SK-N-SH (cell line): ENCODE measurements at regions not wholly inside any gene's neighbourhood (a gene's known extent, or its start where the extent isn't known, plus 50 kb on each side); places are given as distances from the start of the nearest gene placed in this dataset.
A peak's percentile ranks its signal among the peaks of the same experiment; 100 is the strongest.
"Not testable (repeated sequence)": the region's sequence is repeated elsewhere in the genome, so short reads cannot be mapped to it uniquely, and the experiment has no call there.

Experiments used
- CTCF ChIA-PET: fragments of 300-600, 350-600 bp; formaldehyde crosslinking; extraction: SDS; loops from one replicate; lab custom pipeline; 2021; lab: Yijun Ruan, JAX
- POLR2A ChIA-PET: fragments of 350-600 bp; sonication (Branson Sonifier 250); formaldehyde crosslinking; extraction: SDS; loops from one replicate; lab custom pipeline; 2020; ENCODE audit warnings: antibody characterized with exemption, inconsistent platforms; lab: Yijun Ruan, JAX
- DNase-seq: peaks from one replicate; pipeline ENCODE4 v3.0.0; 2012
- H2AFZ ChIP-seq: fragments of 200-600 bp; sonication (generic); 2 replicates; pipeline ENCODE4 v1.8.1; 2016; ENCODE audit warnings: antibody characterized with exemption, mild to moderate bottlenecking, low read depth
- H3F3A ChIP-seq: fragments of 200-600 bp; sonication (generic); replicated peaks from 2 replicates; pipeline ENCODE3; 2016; ENCODE audit warnings: antibody characterized with exemption, mild to moderate bottlenecking; ENCODE audit not compliant: insufficient read depth
- H3K27ac ChIP-seq, 2 experiments: fragments of 200-500 bp in 1 of 2; fragments of 200-600 bp in 1 of 2; sonication (Bioruptor generic) in 1 of 2; sonication (generic), shearing (Covaris generic) in 1 of 2; 2 replicates each; pipeline versions ENCODE4 v1.5.1 to v1.6.1; 2014 to 2016; ENCODE audit warnings: low read depth in 2 of 2, inconsistent platforms in 1 of 2, low read length in 1 of 2, mild to moderate bottlenecking in 1 of 2, mixed read lengths in 1 of 2
- H3K27me3 ChIP-seq: fragments of 200-600 bp; sonication (generic), shearing (Covaris generic); 2 replicates; pipeline ENCODE4 v1.6.1; 2016; ENCODE audit warnings: mixed run types; ENCODE audit not compliant: insufficient read depth
- H3K36me3 ChIP-seq, 2 experiments: fragments of 200-500 bp in 1 of 2; fragments of 200-600 bp in 1 of 2; sonication (Bioruptor generic) in 1 of 2; sonication (generic) in 1 of 2; replicated peaks in 1 of 2; 2 replicates each; pipeline versions ENCODE3 to v1.5.1; 2014 to 2016; ENCODE audit warnings: low read length in 1 of 2, mild to moderate bottlenecking in 1 of 2; ENCODE audit not compliant: insufficient read depth in 2 of 2, control insufficient read depth in 1 of 2
- H3K4me1 ChIP-seq, 2 experiments: fragments of 200-500 bp in 1 of 2; fragments of 200-600 bp in 1 of 2; sonication (Bioruptor generic) in 1 of 2; sonication (generic), shearing (Covaris generic) in 1 of 2; 2 replicates each; pipeline versions ENCODE4 v1.5.1 to v1.6.1; 2014 to 2016; ENCODE audit warnings: low read depth in 1 of 2, low read length in 1 of 2, mixed run types in 1 of 2; ENCODE audit not compliant: insufficient read depth in 2 of 2, control insufficient read depth in 1 of 2
- H3K4me2 ChIP-seq: fragments of 200-600 bp; sonication (generic), shearing (Covaris generic); 2 replicates; pipeline ENCODE4 v1.6.1; 2017; ENCODE audit warnings: mixed run types
- H3K4me3 ChIP-seq, 2 experiments: fragments of 200-500 bp in 1 of 2; fragments of 200-600 bp in 1 of 2; sonication (Bioruptor generic) in 1 of 2; sonication (generic), shearing (Covaris generic) in 1 of 2; 2 replicates each; pipeline versions ENCODE4 v1.5.1 to v1.8.1; 2014 to 2016; ENCODE audit warnings: low read depth in 2 of 2, inconsistent platforms in 1 of 2, low read length in 1 of 2, mild to moderate bottlenecking in 1 of 2, mixed read lengths in 1 of 2, moderate library complexity in 1 of 2
- H3K79me2 ChIP-seq: fragments of 200-600 bp; sonication (generic); 2 replicates; pipeline ENCODE4 v1.8.1; 2017; ENCODE audit warnings: mild to moderate bottlenecking; ENCODE audit not compliant: insufficient read depth
- H3K9ac ChIP-seq: fragments of 200-600 bp; sonication (generic); 2 replicates; pipeline ENCODE4 v1.6.1; 2017; ENCODE audit warnings: mixed run types
- H3K9me2 ChIP-seq: fragments of 200-600 bp; sonication (generic); 2 replicates; pipeline ENCODE4 v1.6.1; 2017; ENCODE audit warnings: mixed run types
- H3K9me3 ChIP-seq: fragments of 200-600 bp; sonication (generic); 2 replicates; pipeline ENCODE4 v1.6.1; 2017; ENCODE audit warnings: mixed run types, mild to moderate bottlenecking, moderate library complexity
- H4K20me1 ChIP-seq: fragments of 200-600 bp; sonication (generic); 2 replicates; pipeline ENCODE4 v1.6.1; 2017; ENCODE audit warnings: mild to moderate bottlenecking, mixed run types; ENCODE audit not compliant: insufficient read depth
- GABPA ChIP-seq: IDR thresholded peaks from 2 replicates; pipeline ENCODE4 v1.4.0; 2012; ENCODE audit warnings: low read depth, mild to moderate bottlenecking
- MXI1 ChIP-seq: IDR thresholded peaks from 2 replicates; pipeline ENCODE4 v1.6.1; 2012; ENCODE audit warnings: mild to moderate bottlenecking, low read depth, low read length, improper control_type of control experiment
- REST ChIP-seq: IDR thresholded peaks from 2 replicates; pipeline ENCODE4 v1.6.1; 2012; ENCODE audit warnings: mild to moderate bottlenecking, low read depth, low read length, moderate library complexity
- SMC3 ChIP-seq: IDR thresholded peaks from 2 replicates; pipeline ENCODE4 v1.6.1; 2012; ENCODE audit warnings: low read depth, low read length, improper control_type of control experiment
- TEAD4 ChIP-seq: IDR thresholded peaks from 2 replicates; pipeline ENCODE4 v1.4.0; 2012; ENCODE audit warnings: mild to moderate bottlenecking, borderline replicate concordance; ENCODE audit not compliant: insufficient read depth
- USF1 ChIP-seq: IDR thresholded peaks from 2 replicates; pipeline ENCODE4 v1.4.0; 2012; ENCODE audit warnings: low read depth, borderline replicate concordance
- WGBS: methylation state at CpG from one replicate; pipeline ENCODE4 v1.1.6; 2017; ENCODE audit warnings: low lambda C conversion rate; 5-methylcytosine and 5-hydroxymethylcytosine counted together

GRCh38 chr7:46261638-46262037 lies 340.6 kb upstream of the IGFBP3 start:
- peaks cover 27% of the 10 kb centered on the region for H3F3A ChIP-seq
- WGBS = 64% methylated on average over 9 of the region's 9 CpGs
- CTCF ChIA-PET, H2AFZ ChIP-seq, H4K20me1 ChIP-seq, H3K36me3 ChIP-seq, DNase-seq, H3K79me2 ChIP-seq, H3K4me3 ChIP-seq, H3K9ac ChIP-seq, H3K27ac ChIP-seq, H3K27me3 ChIP-seq, H3K4me2 ChIP-seq, POLR2A ChIA-PET, H3K9me2 ChIP-seq: not testable (repeated sequence)
- 0 out of 2 replicates have a peak, but pooled peaks have one; percentile 10 for TF ChIP-seq USF1
- H3K9me3 ChIP-seq = peaks cover 14% of the 10 kb centered on the region
- H3K4me1 ChIP-seq = peaks cover 8 to 11% of the 10 kb centered on the region in 2 experiments; a peak in 3 of 4 replicates

DNA sequence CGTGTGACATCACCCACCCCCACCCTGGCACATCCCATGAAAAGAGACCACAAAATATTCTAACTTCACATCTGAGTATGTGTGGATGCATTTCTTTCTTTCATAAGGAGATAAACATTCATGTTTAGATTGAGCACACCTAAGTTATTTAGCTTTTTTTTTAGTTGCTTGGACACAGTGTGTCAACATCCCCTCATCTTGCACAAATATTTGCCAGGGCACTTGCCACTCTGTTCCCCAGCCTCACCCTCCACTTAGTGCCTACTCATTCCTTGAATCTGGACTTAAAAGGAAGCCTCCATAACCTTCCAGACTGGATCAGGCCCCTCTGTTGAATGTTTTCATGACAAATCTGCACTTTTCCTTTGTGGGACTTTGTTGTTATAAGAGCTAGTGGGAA lies 338.9 kb upstream of the IGFBP3 start:
- Histone ChIP-seq H3K36me3 (peaks cover 0 to 6% of the 10 kb centered on the region in 2 experiments), H2AFZ (no peak overlapping the region), H3F3A (peaks cover 36% of the 10 kb centered on the region), H4K20me1 (no peaks in the 10 kb centered on the region), H3K9me2 (no peaks in the 10 kb centered on the region), H3K4me1 (peaks cover 8 to 11% of the 10 kb centered on the region in 2 experiments; a peak in 3 of 4 replicates), H3K4me3 (no peak overlapping the region), H3K4me2 (no peak overlapping the region), H3K79me2 (no peaks in the 10 kb centered on the region), H3K27me3 (no peaks in the 10 kb centered on the region), H3K9me3 (peaks cover 29% of the 10 kb centered on the region), H3K9ac (no peak overlapping the region), H3K27ac (no peak overlapping the region)
- WGBS = 49% methylated on average over 1 of the region's 1 CpG
- TF ChIP-seq GABPA (no peak), MXI1 (no peak), REST (no peak), SMC3 (no peak), TEAD4 (no peak)
- DNase-seq = no peak
- CTCF ChIA-PET = no interaction called here
- POLR2A ChIA-PET = no interaction called here
